ENCODE measurements at regions not wholly inside any gene's neighbourhood (a gene's known extent, or its start where the extent isn't known, plus 50 kb on each side); places are given as distances from the start of the nearest gene placed in this dataset.
"Not testable (repeated sequence)": the region's sequence is repeated elsewhere in the genome, so short reads cannot be mapped to it uniquely, and the experiment has no call there.

GRCh38 chr9:89837162-89837933 is 232.5 kb downstream of the GADD45G start:
- DNase-seq (ENCODE audit: low read depth, low spot score): no peak

GRCh38 chr9:89837934-89838310 is 233.1 kb downstream of the GADD45G start:
- no peak for DNase-seq (ENCODE audit: low read depth, low spot score)

GRCh38 chr9:89838621-89839020 is 233.8 kb downstream of the GADD45G start:
- no peak for DNase-seq (ENCODE audit: low read depth, low spot score)

GRCh38 chr9:89839449-89839848 is 234.6 kb downstream of the GADD45G start:
- DNase-seq (ENCODE audit: low read depth, low spot score): no peak

GRCh38 chr9:89839952-89840351 is 235.1 kb downstream of the GADD45G start:
- no peak for DNase-seq (ENCODE audit: low read depth, low spot score)

GRCh38 chr9:89841456-89841855 is 236.6 kb downstream of the GADD45G start:
- no peak for DNase-seq (ENCODE audit: low read depth, low spot score)

GRCh38 chr9:89842267-89842768 is 237.5 kb downstream of the GADD45G start:
- DNase-seq (ENCODE audit: low read depth, low spot score): no peak

GRCh38 chr9:89843074-89843473 is 238.3 kb downstream of the GADD45G start:
- DNase-seq (ENCODE audit: low read depth, low spot score): no peak

- no peak for DNase-seq (ENCODE audit: low read depth, low spot score)
Measured at GRCh38 chr9:89843591-89843990, 238.8 kb downstream of the GADD45G start.

GRCh38 chr9:89844075-89844474 is 239.3 kb downstream of the GADD45G start:
- no peak for DNase-seq (ENCODE audit: low read depth, low spot score)

GRCh38 chr9:89844535-89844934 is 239.7 kb downstream of the GADD45G start:
- DNase-seq (ENCODE audit: low read depth, low spot score): no peak

GRCh38 chr9:89845321-89845720 is 240.5 kb downstream of the GADD45G start:
- DNase-seq (ENCODE audit: low read depth, low spot score): no peak

GRCh38 chr9:89845862-89846261 is 241.1 kb downstream of the GADD45G start:
- DNase-seq (ENCODE audit: low read depth, low spot score): no peak

GRCh38 chr9:89848060-89849040 is 243.5 kb downstream of the GADD45G start:
- no peak for DNase-seq (ENCODE audit: low read depth, low spot score)

- no peak for DNase-seq (ENCODE audit: low read depth, low spot score)
Measured at GRCh38 chr9:89849096-89849495, 244.3 kb downstream of the GADD45G start.

- no peak for DNase-seq (ENCODE audit: low read depth, low spot score)
Measured at GRCh38 chr9:89850153-89850552, 245.3 kb downstream of the GADD45G start.

GRCh38 chr9:89850631-89851325 is 246.0 kb downstream of the GADD45G start:
- DNase-seq (ENCODE audit: low read depth, low spot score): peak; percentile 62

GRCh38 chr9:89853161-89853560 is 248.3 kb downstream of the GADD45G start:
- no peak for DNase-seq (ENCODE audit: low read depth, low spot score)

- no peak for DNase-seq (ENCODE audit: low read depth, low spot score)
Measured at GRCh38 chr9:89853931-89854330, 249.1 kb downstream of the GADD45G start.

GRCh38 chr9:89854715-89855475 is 250.1 kb downstream of the GADD45G start:
- DNase-seq (ENCODE audit: low read depth, low spot score): no peak

GRCh38 chr9:89856296-89856695 is 251.5 kb downstream of the GADD45G start:
- not testable (repeated sequence) for DNase-seq (ENCODE audit: low read depth, low spot score)
